Dendritic cell treated with granulocyte-macrophage colony-stimulating factor and Interleukin-4, amounts not matched to agents 40 ng/mL and 50 ng/mL, for 4 days (primary cell): ENCODE measurements at regions not wholly inside any gene's neighbourhood (a gene's known extent, or its start where the extent isn't known, plus 50 kb on each side); places are given as distances from the start of the nearest gene placed in this dataset.

Source experiments
- H3K27ac Mint-ChIP-seq: one replicate; pipeline ENCODE4 v1.8.0; 2022; ENCODE audit warnings: mild to moderate bottlenecking, mixed read lengths
- H3K27me3 Mint-ChIP-seq: one replicate; pipeline ENCODE4 v1.8.0; 2022; ENCODE audit warnings: mild to moderate bottlenecking, mixed read lengths
- H3K36me3 Mint-ChIP-seq: one replicate; pipeline ENCODE4 v1.8.0; 2022; ENCODE audit warnings: low read depth, mixed read lengths
- H3K4me1 Mint-ChIP-seq: one replicate; pipeline ENCODE4 v1.8.0; 2022; ENCODE audit warnings: low read depth, mixed read lengths
- H3K4me3 Mint-ChIP-seq: one replicate; pipeline ENCODE4 v1.8.0; 2022; ENCODE audit warnings: mild to moderate bottlenecking, moderate library complexity, mixed read lengths
- H3K9me3 Mint-ChIP-seq: one replicate; pipeline ENCODE4 v1.8.0; 2022; ENCODE audit warnings: mixed read lengths
- intact Hi-C: fragments of 100-400 bp; cut with micrococcal nuclease; formaldehyde crosslinking; loops from one replicate; pipeline ENCODE4 v1.15.0; 2022

- H3K9me3 Mint-ChIP-seq = no peaks in the 10 kb centered on the region
- no peak overlapping the region for H3K4me3 Mint-ChIP-seq
- H3K27ac Mint-ChIP-seq = no peak overlapping the region
- H3K27me3 Mint-ChIP-seq = no peaks in the 10 kb centered on the region
- H3K36me3 Mint-ChIP-seq = no peaks in the 10 kb centered on the region
- intact Hi-C loops = no loop called here
- H3K4me1 Mint-ChIP-seq = no peaks in the 10 kb centered on the region
Measured at GRCh38 chr5:5633579-5633978, 211.1 kb downstream of the ICE1 start.

GRCh38 chr5:5632678-5633077 is 210.2 kb downstream of the ICE1 start:
- intact Hi-C loops = no loop called here
- H3K27me3 Mint-ChIP-seq = no peaks in the 10 kb centered on the region
- H3K4me3 Mint-ChIP-seq = no peak overlapping the region
- no peak overlapping the region for H3K27ac Mint-ChIP-seq
- H3K36me3 Mint-ChIP-seq = no peaks in the 10 kb centered on the region
- no peaks in the 10 kb centered on the region for H3K4me1 Mint-ChIP-seq
- no peaks in the 10 kb centered on the region for H3K9me3 Mint-ChIP-seq

- Mint-ChIP-seq H3K36me3 (no peaks in the 10 kb centered on the region), H3K4me1 (no peaks in the 10 kb centered on the region), H3K4me3 (no peak overlapping the region), H3K9me3 (peaks cover 5% of the 10 kb centered on the region), H3K27me3 (no peaks in the 10 kb centered on the region), H3K27ac (no peak overlapping the region)
- intact Hi-C loops = no loop called here
Measured at GRCh38 chr5:5629607-5629978, 207.1 kb downstream of the ICE1 start.

GRCh38 chr5:5628866-5629606 is 206.6 kb downstream of the ICE1 start:
- H3K27me3 Mint-ChIP-seq = no peaks in the 10 kb centered on the region
- no peaks in the 10 kb centered on the region for H3K4me1 Mint-ChIP-seq
- no peaks in the 10 kb centered on the region for H3K36me3 Mint-ChIP-seq
- intact Hi-C loops = no loop called here
- H3K4me3 Mint-ChIP-seq = no peak overlapping the region
- peaks cover 10% of the 10 kb centered on the region for H3K9me3 Mint-ChIP-seq
- H3K27ac Mint-ChIP-seq = no peak overlapping the region

GRCh38 chr5:5626412-5626811 is 203.9 kb downstream of the ICE1 start:
- Mint-ChIP-seq H3K27ac (no peak overlapping the region), H3K36me3 (no peaks in the 10 kb centered on the region), H3K4me1 (no peaks in the 10 kb centered on the region), H3K4me3 (no peak overlapping the region), H3K27me3 (no peaks in the 10 kb centered on the region), H3K9me3 (peaks cover 35% of the 10 kb centered on the region)
- intact Hi-C loops = no loop called here

GRCh38 chr5:5625491-5625890 is 203.0 kb downstream of the ICE1 start:
- no peak overlapping the region for H3K27ac Mint-ChIP-seq
- no peaks in the 10 kb centered on the region for H3K4me1 Mint-ChIP-seq
- H3K36me3 Mint-ChIP-seq = no peaks in the 10 kb centered on the region
- no peak overlapping the region for H3K4me3 Mint-ChIP-seq
- intact Hi-C loops = no loop called here
- no peaks in the 10 kb centered on the region for H3K27me3 Mint-ChIP-seq
- peaks cover 39% of the 10 kb centered on the region for H3K9me3 Mint-ChIP-seq

- intact Hi-C loops = no loop called here
- Mint-ChIP-seq H3K9me3 (peaks cover 45% of the 10 kb centered on the region), H3K4me3 (no peak overlapping the region), H3K36me3 (no peaks in the 10 kb centered on the region), H3K4me1 (no peaks in the 10 kb centered on the region), H3K27me3 (no peaks in the 10 kb centered on the region), H3K27ac (no peak overlapping the region)
Measured at GRCh38 chr5:5623397-5623796, 200.9 kb downstream of the ICE1 start.

- Mint-ChIP-seq H3K27me3 (no peaks in the 10 kb centered on the region), H3K9me3 (peaks cover 45% of the 10 kb centered on the region), H3K4me3 (no peak overlapping the region), H3K36me3 (no peaks in the 10 kb centered on the region), H3K27ac (no peak overlapping the region), H3K4me1 (no peaks in the 10 kb centered on the region)
- intact Hi-C loops = no loop called here
Measured at GRCh38 chr5:5622806-5623205, 200.3 kb downstream of the ICE1 start.

- Mint-ChIP-seq H3K27ac (no peak overlapping the region), H3K9me3 (peaks cover 40% of the 10 kb centered on the region), H3K27me3 (no peaks in the 10 kb centered on the region), H3K4me3 (no peak overlapping the region), H3K36me3 (no peaks in the 10 kb centered on the region), H3K4me1 (no peaks in the 10 kb centered on the region)
- intact Hi-C loops = no loop called here
Measured at GRCh38 chr5:5619546-5619945, 197.1 kb downstream of the ICE1 start.

GRCh38 chr5:5617024-5617423 is 194.5 kb downstream of the ICE1 start:
- Mint-ChIP-seq H3K4me3 (no peak overlapping the region), H3K27ac (no peak overlapping the region), H3K4me1 (no peaks in the 10 kb centered on the region), H3K9me3 (peaks cover 16% of the 10 kb centered on the region), H3K27me3 (no peaks in the 10 kb centered on the region), H3K36me3 (no peaks in the 10 kb centered on the region)
- intact Hi-C loops = no loop called here

GRCh38 chr5:5616247-5616895 is 193.9 kb downstream of the ICE1 start:
- H3K27me3 Mint-ChIP-seq = no peaks in the 10 kb centered on the region
- intact Hi-C loops = no loop called here
- H3K36me3 Mint-ChIP-seq = no peaks in the 10 kb centered on the region
- H3K9me3 Mint-ChIP-seq = peaks cover 10% of the 10 kb centered on the region
- H3K4me1 Mint-ChIP-seq = no peaks in the 10 kb centered on the region
- H3K4me3 Mint-ChIP-seq = no peak overlapping the region
- H3K27ac Mint-ChIP-seq = no peak overlapping the region

GRCh38 chr5:5615569-5615968 is 193.1 kb downstream of the ICE1 start:
- peaks cover 7% of the 10 kb centered on the region for H3K9me3 Mint-ChIP-seq
- H3K4me3 Mint-ChIP-seq = no peak overlapping the region
- H3K27me3 Mint-ChIP-seq = no peaks in the 10 kb centered on the region
- intact Hi-C loops = no loop called here
- H3K36me3 Mint-ChIP-seq = no peaks in the 10 kb centered on the region
- no peak overlapping the region for H3K27ac Mint-ChIP-seq
- no peaks in the 10 kb centered on the region for H3K4me1 Mint-ChIP-seq

- intact Hi-C loops = no loop called here
- H3K27ac Mint-ChIP-seq = no peak overlapping the region
Measured at GRCh38 chr5:5613261-5613990, 190.9 kb downstream of the ICE1 start.

GRCh38 chr5:5612096-5612495 is 189.6 kb downstream of the ICE1 start:
- Mint-ChIP-seq H3K4me1 (no peaks in the 10 kb centered on the region), H3K27me3 (no peaks in the 10 kb centered on the region), H3K4me3 (no peak overlapping the region), H3K9me3 (no peaks in the 10 kb centered on the region), H3K36me3 (no peaks in the 10 kb centered on the region), H3K27ac (no peak overlapping the region)
- intact Hi-C loops = no loop called here

More at GRCh38 chr5:5613261-5613990, 190.9 kb downstream of the ICE1 start:
- no peaks in the 10 kb centered on the region for H3K36me3 Mint-ChIP-seq
- H3K9me3 Mint-ChIP-seq = no peaks in the 10 kb centered on the region
- H3K4me3 Mint-ChIP-seq = no peak overlapping the region
- no peaks in the 10 kb centered on the region for H3K27me3 Mint-ChIP-seq
- H3K4me1 Mint-ChIP-seq = no peaks in the 10 kb centered on the region
